ENCODE measurements at regions not wholly inside any gene's neighbourhood (a gene's known extent, or its start where the extent isn't known, plus 50 kb on each side); places are given as distances from the start of the nearest gene placed in this dataset.

DNA sequence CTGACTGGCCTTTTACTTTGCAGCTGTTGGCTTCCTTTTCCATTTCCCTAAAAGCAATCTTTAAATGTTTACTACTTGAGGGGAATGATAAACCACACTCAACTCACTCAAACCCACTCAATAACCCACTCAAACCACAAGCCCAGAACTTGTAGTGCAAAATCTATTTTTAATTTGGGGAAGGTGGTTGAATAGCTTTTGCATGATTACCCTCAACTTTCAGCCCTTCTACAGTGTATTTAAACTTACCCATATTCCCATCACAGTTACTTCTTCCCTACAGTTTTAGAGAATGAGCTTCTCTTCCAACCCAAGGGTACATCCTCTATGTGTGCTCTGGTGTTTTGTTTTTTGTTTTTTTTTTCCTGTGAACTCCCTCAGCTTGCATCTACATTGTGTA, 636.1 kb downstream of the TDRD15 start:
- Histone ChIP-seq H3K9me3 (no peaks in the 10 kb centered on the region), H3K4me3 (no peak overlapping the region), H3K27me3 (no peaks in the 10 kb centered on the region), H3K4me1 (no peaks in the 10 kb centered on the region), H3K27ac (no peak overlapping the region), H3K36me3 (no peaks in the 10 kb centered on the region)
- intact Hi-C loops (cut with DNase I) = no loop called here
- TF ChIP-seq, protein P1, sequence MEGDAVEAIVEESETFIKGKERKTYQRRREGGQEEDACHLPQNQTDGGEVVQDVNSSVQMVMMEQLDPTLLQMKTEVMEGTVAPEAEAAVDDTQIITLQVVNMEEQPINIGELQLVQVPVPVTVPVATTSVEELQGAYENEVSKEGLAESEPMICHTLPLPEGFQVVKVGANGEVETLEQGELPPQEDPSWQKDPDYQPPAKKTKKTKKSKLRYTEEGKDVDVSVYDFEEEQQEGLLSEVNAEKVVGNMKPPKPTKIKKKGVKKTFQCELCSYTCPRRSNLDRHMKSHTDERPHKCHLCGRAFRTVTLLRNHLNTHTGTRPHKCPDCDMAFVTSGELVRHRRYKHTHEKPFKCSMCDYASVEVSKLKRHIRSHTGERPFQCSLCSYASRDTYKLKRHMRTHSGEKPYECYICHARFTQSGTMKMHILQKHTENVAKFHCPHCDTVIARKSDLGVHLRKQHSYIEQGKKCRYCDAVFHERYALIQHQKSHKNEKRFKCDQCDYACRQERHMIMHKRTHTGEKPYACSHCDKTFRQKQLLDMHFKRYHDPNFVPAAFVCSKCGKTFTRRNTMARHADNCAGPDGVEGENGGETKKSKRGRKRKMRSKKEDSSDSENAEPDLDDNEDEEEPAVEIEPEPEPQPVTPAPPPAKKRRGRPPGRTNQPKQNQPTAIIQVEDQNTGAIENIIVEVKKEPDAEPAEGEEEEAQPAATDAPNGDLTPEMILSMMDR (IDR thresholded peaks at IDR 0.05) = no peak
- no peak for DNase-seq
- peak; percentile 66 for ATAC-seq

DNA sequence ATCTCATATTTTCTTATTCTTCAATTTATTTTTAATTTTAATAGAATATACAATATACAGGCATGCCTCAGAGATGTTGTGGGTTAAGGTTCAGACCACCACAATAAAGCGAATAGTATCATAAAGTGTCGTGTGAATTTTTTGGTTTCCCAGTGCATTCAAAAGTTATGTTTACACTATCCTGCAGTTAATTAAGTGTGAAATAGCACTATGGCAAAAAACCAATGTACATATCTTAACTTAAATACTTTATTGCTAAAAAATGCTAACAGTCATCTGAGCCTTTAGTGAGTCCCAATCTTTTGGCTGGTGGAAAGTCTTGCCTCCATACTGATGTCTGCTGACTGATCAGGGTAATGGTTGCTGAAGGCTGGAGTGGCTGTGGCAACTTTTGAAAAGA, 637.6 kb downstream of the TDRD15 start:
- TF ChIP-seq, protein P1 (IDR thresholded peaks at IDR 0.05) = no peak
- Histone ChIP-seq H3K4me1 (no peaks in the 10 kb centered on the region), H3K27me3 (no peaks in the 10 kb centered on the region), H3K36me3 (no peaks in the 10 kb centered on the region), H3K4me3 (no peak overlapping the region), H3K9me3 (no peaks in the 10 kb centered on the region), H3K27ac (no peak overlapping the region)
- peak in 2 of 4 donors; percentile 18 to 45 for DNase-seq
- intact Hi-C loops (cut with DNase I) = no loop called here
- ATAC-seq = no peak

DNA sequence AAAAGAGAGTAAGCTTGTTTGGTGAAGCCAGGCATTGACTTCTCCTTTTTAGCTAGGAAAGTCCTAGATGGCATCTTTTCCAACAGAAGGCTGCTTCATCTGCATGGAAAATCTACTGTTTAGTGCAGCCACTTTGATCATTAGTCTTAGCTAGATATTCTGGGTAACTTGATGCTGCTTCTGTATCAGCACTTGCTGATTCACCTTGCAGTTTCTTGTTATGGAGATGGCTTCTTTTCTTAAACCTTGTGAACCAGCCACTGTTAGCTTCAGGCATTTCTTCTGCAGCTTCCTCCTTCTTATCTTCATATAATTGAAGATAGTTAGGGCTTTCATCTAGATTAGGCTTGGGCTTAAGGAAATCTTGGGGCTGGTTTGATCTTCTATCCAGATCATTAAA, 639.7 kb downstream of the TDRD15 start:
- intact Hi-C loops (cut with DNase I) = no loop called here
- TF ChIP-seq, protein P1 (IDR thresholded peaks at IDR 0.05) = no peak

DNA sequence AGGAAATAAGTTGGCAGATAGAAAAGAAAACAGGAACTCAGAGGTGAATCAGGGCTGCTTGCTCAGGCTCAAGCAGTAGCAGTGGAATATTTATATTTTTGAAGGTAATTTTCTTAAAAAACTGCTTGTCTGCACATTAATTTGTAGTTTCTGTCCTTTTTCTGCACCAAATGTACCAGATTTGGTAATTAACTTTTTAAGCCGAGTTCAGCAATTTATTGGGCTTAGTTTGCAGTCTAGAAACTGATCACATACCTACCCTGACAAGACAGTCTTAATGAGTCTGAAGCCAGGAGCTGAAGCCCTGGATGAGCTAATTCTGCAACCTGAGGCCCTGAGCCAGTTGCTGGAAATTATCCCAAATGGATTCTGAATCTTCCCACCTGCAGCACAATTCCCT, 647.0 kb downstream of the TDRD15 start:
- Histone ChIP-seq H3K4me1 (no peaks in the 10 kb centered on the region), H3K36me3 (no peaks in the 10 kb centered on the region), H3K4me3 (no peak overlapping the region), H3K9me3 (no peaks in the 10 kb centered on the region), H3K27me3 (no peaks in the 10 kb centered on the region), H3K27ac (no peak overlapping the region)
- no peak for ATAC-seq
- TF ChIP-seq, protein P1 (IDR thresholded peaks at IDR 0.05) = no peak
- intact Hi-C loops (cut with DNase I) = no loop called here
- no peak for DNase-seq

More for the DNA sequence above, 639.7 kb downstream of the TDRD15 start:
- H3K27me3 ChIP-seq = no peaks in the 10 kb centered on the region
- H3K4me1 ChIP-seq = no peaks in the 10 kb centered on the region
- H3K27ac ChIP-seq = no peak overlapping the region
- ATAC-seq (no peak), DNase-seq (no peak)
- H3K9me3 ChIP-seq = no peaks in the 10 kb centered on the region
- H3K36me3 ChIP-seq = no peaks in the 10 kb centered on the region
- no peak overlapping the region for H3K4me3 ChIP-seq

DNA sequence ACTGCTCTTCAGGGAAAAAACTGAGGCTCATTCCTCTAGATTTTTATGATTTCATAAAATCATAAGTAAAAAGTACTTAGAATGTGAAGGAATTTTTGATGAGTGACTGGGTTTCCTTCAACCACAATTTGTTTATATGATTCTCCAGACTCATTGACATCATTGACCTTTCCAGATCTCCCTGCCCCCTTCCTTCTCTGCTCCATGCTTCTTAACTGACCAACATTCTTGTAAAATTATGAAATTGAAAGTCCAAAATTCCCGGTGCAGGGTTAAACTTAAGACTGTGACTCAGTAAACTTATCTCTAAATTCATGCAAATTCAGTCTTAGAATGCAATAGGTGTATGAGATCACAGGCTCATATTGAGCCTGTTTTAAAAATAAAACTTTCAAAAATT, 648.9 kb downstream of the TDRD15 start:
- no peaks in the 10 kb centered on the region for H3K36me3 ChIP-seq
- peak; percentile 78 for ATAC-seq
- no peak for DNase-seq
- H3K4me1 ChIP-seq = no peaks in the 10 kb centered on the region
- peak overlapping the region in 1 of 2 donors; percentile 11 for H3K27ac ChIP-seq
- TF ChIP-seq, protein P1 (IDR thresholded peaks at IDR 0.05) = no peak
- intact Hi-C loops (cut with DNase I) = no loop called here
- H3K4me3 ChIP-seq = no peak overlapping the region
- no peaks in the 10 kb centered on the region for H3K9me3 ChIP-seq
- no peaks in the 10 kb centered on the region for H3K27me3 ChIP-seq
